GM23338 (cell line): ENCODE measurements at regions not wholly inside any gene's neighbourhood (a gene's known extent, or its start where the extent isn't known, plus 50 kb on each side); places are given as distances from the start of the nearest gene placed in this dataset.
A peak's percentile ranks its signal among the peaks of the same experiment; 100 is the strongest.

Experiments
- ATAC-seq: fragments of 200-7000 bp; cut with Tn5 transposase; 3 replicates; pipeline ENCODE4 v1.9.1; 2020
- DNase-seq: peaks from one replicate; pipeline ENCODE4 v3.0.0-alpha.2; 2015; ENCODE audit warnings: low spot score
- H2AFZ ChIP-seq: fragments of 200-600 bp; sonication (generic); 2 replicates; pipeline ENCODE4 v1.8.0; 2016; ENCODE audit warnings: antibody characterized with exemption, mild to moderate bottlenecking, moderate library complexity
- H3F3A ChIP-seq: fragments of 200-600 bp; sonication (generic); replicated peaks from 2 replicates; pipeline ENCODE4 v1.8.0; 2017; ENCODE audit warnings: antibody characterized with exemption, mixed run types, low read depth
- H3K27ac ChIP-seq: fragments of 200-600 bp; sonication (generic); 2 replicates; pipeline ENCODE4 v1.6.1; 2016; ENCODE audit warnings: low read depth
- H3K27me3 ChIP-seq: fragments of 200-600 bp; sonication (generic); 2 replicates; pipeline ENCODE4 v1.8.0; 2016; ENCODE audit warnings: mild to moderate bottlenecking, mixed run types, moderate library complexity; ENCODE audit not compliant: insufficient read depth
- H3K36me3 ChIP-seq: fragments of 200-600 bp; sonication (generic); 2 replicates; pipeline ENCODE4 v1.8.0; 2016; ENCODE audit warnings: mild to moderate bottlenecking; ENCODE audit not compliant: insufficient read depth
- H3K4me1 ChIP-seq: fragments of 200-600 bp; sonication (generic); 2 replicates; pipeline ENCODE4 v1.8.0; 2016; ENCODE audit warnings: mild to moderate bottlenecking, moderate library complexity; ENCODE audit not compliant: insufficient read depth
- H3K4me2 ChIP-seq: fragments of 200-600 bp; sonication (generic); 2 replicates; pipeline ENCODE4 v1.7.1; 2017; ENCODE audit warnings: mixed run types
- H3K4me3 ChIP-seq: fragments of 200-600 bp; sonication (generic); 2 replicates; pipeline ENCODE4 v1.6.1; 2016; ENCODE audit warnings: mixed run types
- H3K79me2 ChIP-seq: fragments of 200-600 bp; sonication (generic); replicated peaks from 2 replicates; pipeline ENCODE4 v1.8.0; 2017; ENCODE audit warnings: mild to moderate bottlenecking; ENCODE audit not compliant: insufficient read depth
- H3K9me2 ChIP-seq: fragments of 200-600 bp; sonication (generic); 2 replicates; pipeline ENCODE4 v1.8.0; 2017; ENCODE audit not compliant: insufficient read depth
- H4K20me1 ChIP-seq: fragments of 200-600 bp; sonication (generic); replicated peaks from 2 replicates; pipeline ENCODE4 v1.8.0; 2017; ENCODE audit warnings: mild to moderate bottlenecking; ENCODE audit not compliant: insufficient read depth
- H3K27ac Mint-ChIP-seq: 2 replicates; pipeline ENCODE4 v1.8.0; 2020; ENCODE audit warnings: inconsistent platforms, mild to moderate bottlenecking, moderate library complexity, mixed read lengths
- H3K27me3 Mint-ChIP-seq: 3 replicates; pipeline ENCODE4 v1.8.0; 2022; ENCODE audit warnings: low read depth, mild to moderate bottlenecking, moderate library complexity, mixed read lengths, inconsistent platforms; ENCODE audit not compliant: insufficient read depth, poor library complexity
- H3K36me3 Mint-ChIP-seq: 3 replicates; pipeline ENCODE4 v1.8.0; 2021; ENCODE audit warnings: low read depth, mild to moderate bottlenecking, inconsistent platforms, moderate library complexity, mixed read lengths
- H3K4me1 Mint-ChIP-seq: 3 replicates; pipeline ENCODE4 v1.8.0; 2020; ENCODE audit warnings: mild to moderate bottlenecking, inconsistent platforms, mixed read lengths
- H3K4me3 Mint-ChIP-seq: 3 replicates; pipeline ENCODE4 v1.8.0; 2021; ENCODE audit warnings: moderate library complexity, mild to moderate bottlenecking, inconsistent platforms, mixed read lengths
- H3K9me3 Mint-ChIP-seq: 3 replicates; pipeline ENCODE4 v1.8.0; 2020; ENCODE audit warnings: moderate library complexity, mild to moderate bottlenecking, inconsistent platforms, mixed read lengths
- CREB1 ChIP-seq: fragments of 250-450 bp; sonication (Bioruptor Pico); IDR thresholded peaks from 2 replicates; pipeline ENCODE4 v1.5.0; 2020; ENCODE audit warnings: low read depth, mild to moderate bottlenecking, moderate library complexity
- ETS1 ChIP-seq: IDR thresholded peaks from 2 replicates; pipeline ENCODE4 v1.6.1; 2016; ENCODE audit warnings: antibody characterized with exemption
- EZH2 ChIP-seq: fragments of 200-600 bp; sonication (generic); IDR thresholded peaks from one replicate; pipeline ENCODE4 v1.8.0; 2017; ENCODE audit warnings: antibody characterized with exemption, mild to moderate bottlenecking, low read depth; ENCODE audit not compliant: unreplicated experiment
- EZH2phosphoT487 ChIP-seq: fragments of 200-600 bp; sonication (generic); IDR thresholded peaks from one replicate; pipeline ENCODE4 v1.8.1; 2018; ENCODE audit warnings: antibody characterized with exemption; ENCODE audit not compliant: unreplicated experiment
- JUNB ChIP-seq: IDR thresholded peaks from one replicate; pipeline ENCODE4 v1.6.1; 2016; ENCODE audit warnings: antibody characterized with exemption; ENCODE audit not compliant: unreplicated experiment
- NANOG ChIP-seq: IDR thresholded peaks from 2 replicates; pipeline ENCODE4 v1.6.1; 2016; ENCODE audit warnings: antibody characterized with exemption, borderline replicate concordance
- POLR2AphosphoS5 ChIP-seq: IDR thresholded peaks from 2 replicates; pipeline ENCODE4 v1.6.1; 2016; ENCODE audit warnings: antibody characterized with exemption, low read depth
- STAT1 ChIP-seq: IDR thresholded peaks from one replicate; pipeline ENCODE4 v1.6.1; 2016; ENCODE audit warnings: antibody characterized with exemption; ENCODE audit not compliant: unreplicated experiment
- ZNF114 ChIP-seq: fragments of 250-450 bp; sonication (Bioruptor Pico); IDR thresholded peaks from 2 replicates; pipeline ENCODE4 v1.5.0; 2020; ENCODE audit warnings: mild to moderate bottlenecking, moderate library complexity
- ZNF331 ChIP-seq: fragments of 250-450 bp; sonication (Bioruptor Pico); IDR thresholded peaks from 2 replicates; pipeline ENCODE4 v1.5.0; 2020; ENCODE audit warnings: low read depth, mild to moderate bottlenecking, moderate library complexity
- ZNF462 ChIP-seq: fragments of 250-450 bp; sonication (Bioruptor Pico); IDR thresholded peaks from 2 replicates; pipeline ENCODE4 v1.5.0; 2020; ENCODE audit warnings: mild to moderate bottlenecking, moderate library complexity
- TF ChIP-seq, protein P1 (sequence below), 2 experiments: fragments of 200-600 bp in 1 of 2; sonication (generic) in 1 of 2; conservative IDR thresholded peaks; 2 replicates each; pipeline versions ENCODE4 v1.5.1 to v1.6.1; 2016 to 2017; ENCODE audit warnings: antibody characterized with exemption in 2 of 2, low read depth in 2 of 2, mild to moderate bottlenecking in 2 of 2, moderate library complexity in 1 of 2
- TF ChIP-seq, protein P2 (sequence below): IDR thresholded peaks from one replicate; pipeline ENCODE4 v1.6.1; 2018; ENCODE audit warnings: antibody characterized with exemption; ENCODE audit not compliant: unreplicated experiment

DNA sequence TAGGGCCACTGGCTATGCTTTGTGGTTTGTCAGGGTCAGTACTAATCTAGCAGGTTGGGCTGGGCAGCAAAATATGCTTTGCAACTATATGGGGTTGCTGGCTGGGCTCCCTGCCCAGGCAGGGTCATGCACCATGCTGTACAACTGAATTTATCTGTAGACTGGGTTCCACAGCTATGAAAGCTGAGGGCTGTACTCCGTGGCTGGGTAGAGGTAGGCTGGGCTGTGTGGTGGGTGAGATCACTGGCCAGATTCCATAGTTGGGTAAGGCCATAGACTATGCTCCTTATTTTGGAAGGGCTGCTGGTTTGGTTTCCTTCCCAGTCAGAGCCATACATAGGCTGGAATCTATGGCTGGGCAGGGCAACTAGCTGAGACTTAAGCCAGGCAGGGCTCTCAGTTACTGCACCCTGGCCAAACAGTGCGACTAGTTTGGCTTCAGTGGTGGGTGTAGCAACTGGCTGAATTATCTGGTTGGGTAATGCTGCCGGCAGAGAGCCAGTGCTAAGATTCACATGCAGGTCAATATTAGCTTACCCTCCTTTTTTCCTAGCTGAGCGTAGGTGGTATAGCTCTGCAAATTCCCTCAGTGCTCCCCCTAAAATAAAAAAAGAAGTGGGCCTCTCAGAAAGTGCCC, 769.1 kb upstream of the CDH8 start:
- Histone ChIP-seq H3K4me2 (no peak overlapping the region), H3K4me3 (no peak overlapping the region), H3K9me2 (no peaks in the 10 kb centered on the region), H3K27ac (no peak overlapping the region), H3K36me3 (no peaks in the 10 kb centered on the region), H3F3A (no peaks in the 10 kb centered on the region), H4K20me1 (no peaks in the 10 kb centered on the region), H3K4me1 (no peaks in the 10 kb centered on the region), H3K27me3 (no peaks in the 10 kb centered on the region), H2AFZ (no peak overlapping the region), H3K79me2 (no peaks in the 10 kb centered on the region)
- no peaks in the 10 kb centered on the region for H3K9me3 Mint-ChIP-seq
- DNase-seq: no peak
- no peak overlapping the region for H3K4me3 Mint-ChIP-seq
- H3K36me3 Mint-ChIP-seq: no peaks in the 10 kb centered on the region
- H3K27ac Mint-ChIP-seq: peak overlapping the region; percentile 39; the same call in 1 of the 2 replicates
- no peak for ATAC-seq
- H3K4me1 Mint-ChIP-seq: no peaks in the 10 kb centered on the region
- H3K27me3 Mint-ChIP-seq: no peaks in the 10 kb centered on the region
- TF ChIP-seq, protein P1, sequence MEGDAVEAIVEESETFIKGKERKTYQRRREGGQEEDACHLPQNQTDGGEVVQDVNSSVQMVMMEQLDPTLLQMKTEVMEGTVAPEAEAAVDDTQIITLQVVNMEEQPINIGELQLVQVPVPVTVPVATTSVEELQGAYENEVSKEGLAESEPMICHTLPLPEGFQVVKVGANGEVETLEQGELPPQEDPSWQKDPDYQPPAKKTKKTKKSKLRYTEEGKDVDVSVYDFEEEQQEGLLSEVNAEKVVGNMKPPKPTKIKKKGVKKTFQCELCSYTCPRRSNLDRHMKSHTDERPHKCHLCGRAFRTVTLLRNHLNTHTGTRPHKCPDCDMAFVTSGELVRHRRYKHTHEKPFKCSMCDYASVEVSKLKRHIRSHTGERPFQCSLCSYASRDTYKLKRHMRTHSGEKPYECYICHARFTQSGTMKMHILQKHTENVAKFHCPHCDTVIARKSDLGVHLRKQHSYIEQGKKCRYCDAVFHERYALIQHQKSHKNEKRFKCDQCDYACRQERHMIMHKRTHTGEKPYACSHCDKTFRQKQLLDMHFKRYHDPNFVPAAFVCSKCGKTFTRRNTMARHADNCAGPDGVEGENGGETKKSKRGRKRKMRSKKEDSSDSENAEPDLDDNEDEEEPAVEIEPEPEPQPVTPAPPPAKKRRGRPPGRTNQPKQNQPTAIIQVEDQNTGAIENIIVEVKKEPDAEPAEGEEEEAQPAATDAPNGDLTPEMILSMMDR (conservative IDR thresholded peaks at IDR 0.05; ENCODE audit: low read depth in 2 of 2): no peak
- TF ChIP-seq ZNF462 (CRISPR knock-in tag) (no peak), ZNF331 (CRISPR knock-in tag) (no peak), STAT1 (no peak), POLR2AphosphoS5 (no peak), ZNF114 (CRISPR knock-in tag) (no peak), CREB1 (CRISPR knock-in tag) (no peak), ETS1 (no peak), EZH2 (no peak), NANOG (no peak), EZH2phosphoT487 (no peak), JUNB (no peak)
- TF ChIP-seq, protein P2, sequence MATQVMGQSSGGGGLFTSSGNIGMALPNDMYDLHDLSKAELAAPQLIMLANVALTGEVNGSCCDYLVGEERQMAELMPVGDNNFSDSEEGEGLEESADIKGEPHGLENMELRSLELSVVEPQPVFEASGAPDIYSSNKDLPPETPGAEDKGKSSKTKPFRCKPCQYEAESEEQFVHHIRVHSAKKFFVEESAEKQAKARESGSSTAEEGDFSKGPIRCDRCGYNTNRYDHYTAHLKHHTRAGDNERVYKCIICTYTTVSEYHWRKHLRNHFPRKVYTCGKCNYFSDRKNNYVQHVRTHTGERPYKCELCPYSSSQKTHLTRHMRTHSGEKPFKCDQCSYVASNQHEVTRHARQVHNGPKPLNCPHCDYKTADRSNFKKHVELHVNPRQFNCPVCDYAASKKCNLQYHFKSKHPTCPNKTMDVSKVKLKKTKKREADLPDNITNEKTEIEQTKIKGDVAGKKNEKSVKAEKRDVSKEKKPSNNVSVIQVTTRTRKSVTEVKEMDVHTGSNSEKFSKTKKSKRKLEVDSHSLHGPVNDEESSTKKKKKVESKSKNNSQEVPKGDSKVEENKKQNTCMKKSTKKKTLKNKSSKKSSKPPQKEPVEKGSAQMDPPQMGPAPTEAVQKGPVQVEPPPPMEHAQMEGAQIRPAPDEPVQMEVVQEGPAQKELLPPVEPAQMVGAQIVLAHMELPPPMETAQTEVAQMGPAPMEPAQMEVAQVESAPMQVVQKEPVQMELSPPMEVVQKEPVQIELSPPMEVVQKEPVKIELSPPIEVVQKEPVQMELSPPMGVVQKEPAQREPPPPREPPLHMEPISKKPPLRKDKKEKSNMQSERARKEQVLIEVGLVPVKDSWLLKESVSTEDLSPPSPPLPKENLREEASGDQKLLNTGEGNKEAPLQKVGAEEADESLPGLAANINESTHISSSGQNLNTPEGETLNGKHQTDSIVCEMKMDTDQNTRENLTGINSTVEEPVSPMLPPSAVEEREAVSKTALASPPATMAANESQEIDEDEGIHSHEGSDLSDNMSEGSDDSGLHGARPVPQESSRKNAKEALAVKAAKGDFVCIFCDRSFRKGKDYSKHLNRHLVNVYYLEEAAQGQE: no peak
